Stomach (tissue), 8 donors: ENCODE measurements at regions not wholly inside any gene's neighbourhood (a gene's known extent, or its start where the extent isn't known, plus 50 kb on each side); places are given as distances from the start of the nearest gene placed in this dataset.
A peak's percentile ranks its signal among the peaks of the same experiment; 100 is the strongest.

ENCODE experiments used
- DNase-seq, 2 donors: peaks; one replicate each; pipeline versions ENCODE4 v3.0.0 to v3.0.0-alpha.2; 2013 to 2019
- H3K27ac ChIP-seq, 5 donors: fragments of 200-600 bp in 4 of 5; sonication (generic) in 4 of 5; one replicate each; pipeline ENCODE4 v1.5.1; 2013 to 2019; ENCODE audit warnings: mild to moderate bottlenecking in 1 of 5, moderate library complexity in 1 of 5
- H3K27me3 ChIP-seq, 3 donors: fragments of 200-600 bp; sonication (generic); one replicate each; pipeline ENCODE4 v1.5.1; 2017 to 2019; ENCODE audit warnings: mixed run types in 1 of 3
- H3K36me3 ChIP-seq, 4 donors: fragments of 200-600 bp; sonication (generic); 1 replicate in 3 of 4; 2 replicates in 1 of 4; pipeline ENCODE4 v1.5.1; 2016 to 2019
- H3K4me1 ChIP-seq, 4 donors: fragments of 200-600 bp; sonication (generic); one replicate each; pipeline ENCODE4 v1.5.1; 2016 to 2019
- H3K4me3 ChIP-seq, 4 donors: fragments of 200-600 bp; sonication (generic) in 3 of 4; one replicate each; pipeline ENCODE4 v1.5.1; 2016 to 2019; ENCODE audit warnings: mild to moderate bottlenecking in 1 of 4
- H3K9me3 ChIP-seq, 4 donors: fragments of 200-600 bp; sonication (generic); one replicate each; pipeline ENCODE4 v1.5.1; 2016 to 2019
- EP300 ChIP-seq: sonication (generic); formaldehyde crosslinking; IDR thresholded peaks from one replicate; pipeline ENCODE4 v1.6.1; 2017; ENCODE audit warnings: antibody characterized with exemption
- POLR2A ChIP-seq, 4 donors: fragments of 450-650 bp; IDR thresholded peaks; one replicate each; pipeline ENCODE4 v1.6.1; 2016; ENCODE audit warnings: antibody characterized with exemption in 4 of 4, control low read depth in 2 of 4, mild to moderate bottlenecking in 1 of 4, moderate library complexity in 1 of 4
- POLR2AphosphoS5 ChIP-seq, 3 donors: sonication (generic); formaldehyde crosslinking; IDR thresholded peaks; one replicate each; pipeline ENCODE4 v1.6.1; 2016; ENCODE audit warnings: antibody characterized with exemption in 3 of 3
- WGBS, 5 donors: extraction: QIAGEN DNeasy Blood & Tissue Kit in 3 of 5; methylation state at CpG; one replicate each; pipeline versions ENCODE4 v1.1.5 to v1.1.7; 2013 to 2018; 5-methylcytosine and 5-hydroxymethylcytosine counted together
- intact Hi-C: fragments of 100-400 bp; cut with DNase I; formaldehyde crosslinking; loops from one replicate; pipeline ENCODE4 v1.15.1; 2023; ENCODE audit warnings: low total_unique reads
- TF ChIP-seq, protein P1 (sequence below), 7 experiments: fragments of 450-650 bp in 4 of 7; fragments of 200-600 bp in 3 of 7; sonication (generic) in 3 of 7; IDR thresholded peaks; one replicate each; pipeline ENCODE4 v1.5.1; 2016 to 2019; ENCODE audit warnings: antibody characterized with exemption in 7 of 7, control low read depth in 2 of 7, mild to moderate bottlenecking in 1 of 7
- donor health status: healthy with polysubstance abuse.
- donor health status: Bipolar disorder and iron deficiency.
- donor health status: healthy.

DNA sequence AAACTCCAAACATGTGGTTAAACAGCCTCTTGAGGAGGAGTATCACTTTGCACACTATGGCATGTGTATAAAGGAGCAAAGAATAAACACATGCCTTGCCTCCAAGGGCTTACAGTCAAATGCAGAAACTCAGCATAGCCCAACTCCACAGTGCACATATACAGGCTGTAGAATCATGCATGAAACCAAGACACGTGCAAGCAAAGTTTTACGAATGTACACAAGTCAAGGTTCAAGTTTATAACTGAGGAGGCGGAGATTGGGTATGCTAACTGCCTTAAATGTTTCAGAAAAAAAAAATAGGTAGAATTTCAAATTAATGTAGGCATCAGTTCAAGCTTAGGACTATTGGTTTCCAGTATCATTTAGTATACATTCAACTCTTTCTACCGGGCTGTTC is 321.1 kb downstream of the SOX9 start:
- no peaks in the 10 kb centered on the region for H3K9me3 ChIP-seq
- WGBS, 5 donors, result 80 to 91% (median 88%) methylated on average over 4 of the region's 4 CpGs
- intact Hi-C loops, result no loop called here
- no peaks in the 10 kb centered on the region for H3K36me3 ChIP-seq
- no peak for DNase-seq
- no peak for TF ChIP-seq EP300
- H3K4me1 ChIP-seq, result peaks cover 20 to 31% (median 24%) of the 10 kb centered on the region in 4 donors
- no peaks in the 10 kb centered on the region for H3K27me3 ChIP-seq
- H3K4me3 ChIP-seq, result no peak overlapping the region
- no peak overlapping the region for H3K27ac ChIP-seq

DNA sequence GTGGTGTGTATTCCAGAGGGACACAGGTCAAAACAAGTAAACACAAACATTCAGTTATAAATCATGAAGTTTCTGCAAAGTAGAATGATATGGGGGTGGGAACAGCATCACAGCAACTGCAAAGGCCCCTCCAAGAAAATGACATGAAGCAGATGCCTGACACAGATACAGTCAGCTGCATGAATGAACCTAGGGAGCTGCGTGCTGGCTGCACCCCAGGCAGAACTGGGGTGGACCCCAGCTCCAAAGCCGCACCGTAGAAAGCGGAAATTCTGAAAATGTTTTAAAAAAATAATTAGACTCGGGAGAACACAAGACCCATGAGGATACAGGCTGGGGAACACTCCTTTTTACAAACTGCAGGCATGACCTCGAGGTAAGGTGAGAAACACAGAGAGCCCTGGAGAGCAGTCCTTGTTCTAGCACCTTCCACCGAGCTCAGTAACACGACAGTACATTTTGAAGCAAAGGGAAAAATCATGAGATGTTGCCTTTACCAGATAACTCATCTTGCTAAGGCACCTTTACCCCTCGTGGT is 323.8 kb downstream of the SOX9 start:
- no peak for TF ChIP-seq POLR2A (IDR thresholded peaks at IDR 0.05)
- no peak for TF ChIP-seq POLR2AphosphoS5 (IDR thresholded peaks at IDR 0.05)
- TF ChIP-seq, protein P1, sequence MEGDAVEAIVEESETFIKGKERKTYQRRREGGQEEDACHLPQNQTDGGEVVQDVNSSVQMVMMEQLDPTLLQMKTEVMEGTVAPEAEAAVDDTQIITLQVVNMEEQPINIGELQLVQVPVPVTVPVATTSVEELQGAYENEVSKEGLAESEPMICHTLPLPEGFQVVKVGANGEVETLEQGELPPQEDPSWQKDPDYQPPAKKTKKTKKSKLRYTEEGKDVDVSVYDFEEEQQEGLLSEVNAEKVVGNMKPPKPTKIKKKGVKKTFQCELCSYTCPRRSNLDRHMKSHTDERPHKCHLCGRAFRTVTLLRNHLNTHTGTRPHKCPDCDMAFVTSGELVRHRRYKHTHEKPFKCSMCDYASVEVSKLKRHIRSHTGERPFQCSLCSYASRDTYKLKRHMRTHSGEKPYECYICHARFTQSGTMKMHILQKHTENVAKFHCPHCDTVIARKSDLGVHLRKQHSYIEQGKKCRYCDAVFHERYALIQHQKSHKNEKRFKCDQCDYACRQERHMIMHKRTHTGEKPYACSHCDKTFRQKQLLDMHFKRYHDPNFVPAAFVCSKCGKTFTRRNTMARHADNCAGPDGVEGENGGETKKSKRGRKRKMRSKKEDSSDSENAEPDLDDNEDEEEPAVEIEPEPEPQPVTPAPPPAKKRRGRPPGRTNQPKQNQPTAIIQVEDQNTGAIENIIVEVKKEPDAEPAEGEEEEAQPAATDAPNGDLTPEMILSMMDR (IDR thresholded peaks at IDR 0.05), result no peak
- TF ChIP-seq EP300, result no peak
- no peak for DNase-seq
- Histone ChIP-seq H3K4me1 (peaks cover 26 to 39% (median 34%) of the 10 kb centered on the region in 4 donors), H3K4me3 (no peak overlapping the region), H3K36me3 (no peaks in the 10 kb centered on the region), H3K27me3 (no peaks in the 10 kb centered on the region), H3K9me3 (no peaks in the 10 kb centered on the region), H3K27ac (peak overlapping the region; percentile 48 to 73 (median 58))
- intact Hi-C loops, result no loop called here
- 70 to 78% (median 74%) methylated on average over 9 of the region's 9 CpGs for WGBS, 5 donors

DNA sequence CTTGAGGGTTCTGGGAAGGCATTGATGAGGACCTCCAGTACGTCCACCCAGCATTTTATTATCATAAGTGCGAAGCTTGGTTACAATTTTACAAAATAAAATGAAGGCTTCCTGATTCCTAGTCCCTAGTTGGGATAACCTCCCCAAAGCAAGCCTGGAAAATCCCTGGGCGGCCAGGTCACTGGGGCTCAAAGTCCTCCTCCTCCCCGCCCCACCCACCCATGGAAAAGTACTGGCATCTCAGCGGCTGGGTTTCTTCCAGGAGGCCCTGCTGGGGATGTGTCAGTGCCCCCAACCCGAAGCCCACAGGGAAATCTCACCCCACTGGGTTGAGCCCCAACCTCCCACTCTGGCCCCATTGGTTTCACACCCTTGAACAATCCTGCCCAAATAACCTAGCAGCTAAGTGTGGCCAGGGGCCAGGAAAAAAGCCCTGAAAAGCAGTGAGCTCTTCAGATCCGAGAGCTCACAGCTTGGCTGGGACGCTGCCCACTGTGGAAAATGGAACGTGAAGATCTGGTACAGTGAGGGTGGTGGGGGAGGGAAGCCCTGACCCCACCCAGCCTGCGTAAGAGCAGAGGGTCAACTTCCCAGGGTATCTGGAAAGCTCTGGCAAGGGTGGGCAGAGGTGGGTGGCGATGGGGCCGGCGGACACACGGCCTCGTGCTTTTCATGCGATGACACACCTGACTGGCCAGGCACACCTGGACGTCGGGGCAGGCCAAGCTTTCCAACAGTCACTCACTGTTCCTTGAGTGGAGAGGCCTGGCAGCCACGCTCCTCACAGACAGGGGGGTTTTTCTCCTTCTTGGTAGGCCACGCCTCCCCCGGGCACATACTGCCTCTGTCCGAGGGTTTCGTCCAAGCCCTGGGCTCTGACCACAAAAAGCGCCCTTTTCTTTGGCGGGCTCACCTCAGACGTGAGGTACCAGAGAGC is 324.5 kb downstream of the SOX9 start:
- WGBS, 5 donors, result 74 to 81% (median 80%) methylated on average over 20 to 26 of the region's 26 CpGs
- DNase-seq, result peak; percentile 44 to 58
- H3K27me3 ChIP-seq, result no peaks in the 10 kb centered on the region
- no peaks in the 10 kb centered on the region for H3K9me3 ChIP-seq
- no peak for TF ChIP-seq EP300
- H3K4me3 ChIP-seq, result no peak overlapping the region
- peaks cover 26 to 36% (median 33%) of the 10 kb centered on the region in 4 donors for H3K4me1 ChIP-seq
- H3K36me3 ChIP-seq, result no peaks in the 10 kb centered on the region
- intact Hi-C loops, result no loop called here
- peak overlapping the region; percentile 49 to 73 (median 71) for H3K27ac ChIP-seq

DNA sequence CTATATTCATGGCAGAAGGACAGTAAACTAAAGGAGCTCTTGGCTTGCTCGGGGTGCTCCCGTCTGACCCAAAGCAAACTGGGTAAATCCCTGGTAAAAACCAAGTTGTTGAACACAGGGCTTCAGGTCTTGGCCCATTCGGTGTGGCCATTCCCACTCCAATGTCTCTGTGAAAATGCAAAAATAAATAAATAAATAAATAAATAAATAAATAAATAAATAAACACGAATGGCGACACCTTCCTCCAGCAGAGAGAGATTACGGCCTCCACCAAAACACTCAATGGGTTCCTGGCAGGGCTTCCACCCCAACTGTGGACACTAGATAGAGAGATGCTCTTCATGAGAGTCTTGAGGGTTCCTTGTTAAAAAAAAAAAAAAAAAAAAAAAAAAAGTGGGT is 325.3 kb downstream of the SOX9 start:
- Histone ChIP-seq H3K36me3 (no peaks in the 10 kb centered on the region), H3K4me1 (peaks cover 26 to 36% (median 33%) of the 10 kb centered on the region in 4 donors), H3K27me3 (no peaks in the 10 kb centered on the region), H3K9me3 (no peaks in the 10 kb centered on the region), H3K4me3 (no peak overlapping the region), H3K27ac (peak overlapping the region in 2 of 5 donors; percentile 49 to 73)
- intact Hi-C loops, result no loop called here
- DNase-seq, result no peak
- TF ChIP-seq EP300 (no peak), POLR2AphosphoS5 (IDR thresholded peaks at IDR 0.05) (no peak), POLR2A (IDR thresholded peaks at IDR 0.05) (no peak)
- TF ChIP-seq, protein P1 (IDR thresholded peaks at IDR 0.05), result no peak
- WGBS, 5 donors, result 81 to 89% (median 87%) methylated on average over 6 of the region's 6 CpGs

DNA sequence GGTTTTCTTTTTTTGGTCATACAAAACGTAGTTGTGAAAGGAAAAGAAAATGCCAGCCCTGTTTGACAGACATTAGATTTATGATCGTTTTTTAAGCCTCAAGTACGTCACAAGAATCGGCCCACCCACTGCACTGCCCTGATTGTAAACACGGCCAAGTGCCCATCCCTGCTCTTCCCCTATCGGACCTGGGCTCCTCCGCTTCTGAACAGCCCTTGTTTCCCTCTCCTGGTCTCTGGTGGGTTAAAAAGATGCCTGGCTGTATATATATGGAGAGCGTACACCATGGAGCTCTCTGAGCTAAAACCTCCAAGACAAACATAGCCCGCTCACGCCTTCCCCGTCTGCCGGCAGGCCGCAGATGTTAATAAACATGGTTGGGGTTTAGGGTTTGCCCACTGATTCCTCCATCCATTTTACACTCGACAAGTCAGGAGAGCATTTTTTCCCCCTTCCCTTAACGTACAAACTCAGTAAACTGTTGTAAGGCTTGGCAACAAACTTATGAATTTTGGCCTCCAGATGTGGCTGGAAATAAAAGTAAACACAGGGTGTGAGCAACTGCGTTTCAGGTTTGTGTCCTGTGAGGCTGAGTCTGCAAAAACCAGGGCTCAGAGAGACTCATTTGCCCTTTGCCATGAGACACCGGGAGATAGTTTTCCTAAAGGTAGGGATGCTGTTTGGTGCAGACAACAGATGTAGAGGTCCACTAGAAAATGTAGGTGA is 325.9 kb downstream of the SOX9 start:
- H3K27me3 ChIP-seq, result no peaks in the 10 kb centered on the region
- peaks cover 26 to 36% (median 33%) of the 10 kb centered on the region in 4 donors for H3K4me1 ChIP-seq
- no peaks in the 10 kb centered on the region for H3K9me3 ChIP-seq
- no peaks in the 10 kb centered on the region for H3K36me3 ChIP-seq
- DNase-seq, result peak in 1 of 2 donors; percentile 75
- WGBS, 5 donors, result 25 to 34% (median 29%) methylated on average over 17 of the region's 17 CpGs
- peak overlapping the region in 1 of 4 donors; percentile 7 for H3K4me3 ChIP-seq
- intact Hi-C loops, result no loop called here
- H3K27ac ChIP-seq, result peak overlapping the region; percentile 44 to 73 (median 63)
- TF ChIP-seq EP300 (no peak), POLR2A (IDR thresholded peaks at IDR 0.05) (no peak), POLR2AphosphoS5 (IDR thresholded peaks at IDR 0.05) (no peak)
- TF ChIP-seq, protein P1 (IDR thresholded peaks at IDR 0.05), result no peak
